Activated T-helper 17 cell treated with anti-CD3 and anti-CD28 coated beads, Interleukin-2, amount 50 U/mL, for 72 hours (primary cell): ENCODE measurements at regions not wholly inside any gene's neighbourhood (a gene's known extent, or its start where the extent isn't known, plus 50 kb on each side); places are given as distances from the start of the nearest gene placed in this dataset.

ENCODE experiments used
- ATAC-seq: fragments of 150-1000 bp; cut with Tn5 transposase; replicated peaks from 2 replicates; pipeline ENCODE4 v1.10.0; 2021; ENCODE audit warnings: mild to moderate bottlenecking, moderate library complexity
- H3K27ac Mint-ChIP-seq: one replicate; pipeline ENCODE4 v1.8.0; 2022; ENCODE audit warnings: mixed read lengths
- H3K27me3 Mint-ChIP-seq: one replicate; pipeline ENCODE4 v1.8.0; 2022; ENCODE audit warnings: mixed read lengths
- H3K36me3 Mint-ChIP-seq: one replicate; pipeline ENCODE4 v1.8.0; 2022; ENCODE audit warnings: low read depth, mild to moderate bottlenecking, mixed read lengths
- H3K4me1 Mint-ChIP-seq: one replicate; pipeline ENCODE4 v1.8.0; 2022; ENCODE audit warnings: mixed read lengths
- H3K4me3 Mint-ChIP-seq: one replicate; pipeline ENCODE4 v1.8.0; 2022; ENCODE audit warnings: mild to moderate bottlenecking, mixed read lengths
- H3K9me3 Mint-ChIP-seq: one replicate; pipeline ENCODE4 v1.8.0; 2022; ENCODE audit warnings: mixed read lengths

DNA sequence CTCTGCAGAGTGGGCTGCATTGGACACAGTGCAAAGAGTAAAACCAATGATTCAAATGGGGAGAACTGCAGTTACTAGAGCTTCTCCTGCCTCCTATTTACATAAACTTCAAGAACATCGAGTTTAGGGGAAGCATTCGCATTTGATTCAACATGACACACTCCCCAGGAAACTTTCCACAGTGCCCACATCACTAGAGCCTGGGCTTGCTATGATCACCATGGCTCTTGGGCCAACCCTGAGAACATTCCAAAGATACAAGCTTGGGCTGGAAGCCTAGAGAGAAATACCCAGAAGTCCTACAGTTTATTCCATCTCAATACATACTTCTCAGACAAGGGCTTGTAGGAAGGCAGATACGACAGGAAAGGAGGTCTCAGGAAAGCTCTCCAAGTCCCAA is 337.9 kb downstream of the CD83 start:
- H3K4me3 Mint-ChIP-seq, result peak overlapping the region; percentile 43
- H3K27me3 Mint-ChIP-seq, result no peaks in the 10 kb centered on the region

GRCh38 chr6:14455876-14456648 is 338.5 kb downstream of the CD83 start:
- peaks cover 29% of the 10 kb centered on the region for H3K4me1 Mint-ChIP-seq
- H3K27ac Mint-ChIP-seq, result peak overlapping the region; percentile 78
- no peak overlapping the region for H3K4me3 Mint-ChIP-seq
- no peaks in the 10 kb centered on the region for H3K36me3 Mint-ChIP-seq
- no peak for ATAC-seq
- no peaks in the 10 kb centered on the region for H3K9me3 Mint-ChIP-seq
- no peaks in the 10 kb centered on the region for H3K27me3 Mint-ChIP-seq

More for the DNA sequence above, 337.9 kb downstream of the CD83 start:
- Mint-ChIP-seq H3K36me3 (no peaks in the 10 kb centered on the region), H3K4me1 (peaks cover 29% of the 10 kb centered on the region), H3K27ac (peak overlapping the region; percentile 78), H3K9me3 (no peaks in the 10 kb centered on the region)
- ATAC-seq, result no peak

- Mint-ChIP-seq H3K9me3 (no peaks in the 10 kb centered on the region), H3K4me3 (no peak overlapping the region), H3K27me3 (no peaks in the 10 kb centered on the region), H3K36me3 (no peaks in the 10 kb centered on the region), H3K27ac (no peak overlapping the region), H3K4me1 (peaks cover 29% of the 10 kb centered on the region)
- ATAC-seq, result no peak
Observed at GRCh38 chr6:14456941-14457340, 339.4 kb downstream of the CD83 start.

DNA sequence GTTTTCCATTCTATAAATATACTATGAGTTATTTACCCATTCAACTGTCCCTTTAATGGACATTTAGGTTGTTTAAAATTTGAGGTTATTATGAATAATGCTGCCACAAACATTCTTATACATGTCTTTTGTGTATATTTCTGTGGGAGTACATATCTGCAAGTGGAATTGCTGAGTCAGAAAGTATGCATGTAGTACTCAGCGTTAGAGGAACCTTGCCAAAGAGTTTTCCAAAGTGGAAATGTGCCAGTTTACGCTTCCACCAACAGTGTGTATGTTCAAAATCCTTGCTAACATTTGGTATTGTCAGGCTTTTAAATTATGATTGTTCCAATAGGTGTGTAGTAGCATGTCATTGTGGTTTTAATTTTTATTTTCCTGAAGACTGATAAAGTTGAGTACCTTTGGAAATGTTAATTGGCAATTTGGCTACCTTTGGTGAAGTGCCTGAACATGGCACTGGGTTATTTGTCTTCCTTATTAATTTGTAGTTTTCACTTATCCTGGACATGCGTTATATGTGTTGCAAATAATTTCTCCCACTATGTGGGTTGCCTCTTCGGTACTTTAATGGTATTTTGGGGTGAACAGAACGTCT is 341.2 kb downstream of the CD83 start:
- Mint-ChIP-seq H3K36me3 (no peaks in the 10 kb centered on the region), H3K27me3 (no peaks in the 10 kb centered on the region), H3K4me1 (peaks cover 18% of the 10 kb centered on the region), H3K4me3 (no peak overlapping the region), H3K9me3 (no peaks in the 10 kb centered on the region), H3K27ac (no peak overlapping the region)
- ATAC-seq, result no peak

- Mint-ChIP-seq H3K27me3 (no peaks in the 10 kb centered on the region), H3K36me3 (no peaks in the 10 kb centered on the region), H3K27ac (no peak overlapping the region), H3K4me1 (peaks cover 16% of the 10 kb centered on the region), H3K4me3 (no peak overlapping the region), H3K9me3 (no peaks in the 10 kb centered on the region)
- ATAC-seq, result no peak
Observed at GRCh38 chr6:14459315-14459714, 341.7 kb downstream of the CD83 start.

- no peaks in the 10 kb centered on the region for H3K9me3 Mint-ChIP-seq
- H3K27ac Mint-ChIP-seq, result no peak overlapping the region
- no peaks in the 10 kb centered on the region for H3K27me3 Mint-ChIP-seq
- no peak overlapping the region for H3K4me3 Mint-ChIP-seq
- no peak for ATAC-seq
- H3K36me3 Mint-ChIP-seq, result no peaks in the 10 kb centered on the region
- H3K4me1 Mint-ChIP-seq, result peaks cover 3% of the 10 kb centered on the region
Observed at GRCh38 chr6:14460556-14460955, 343.0 kb downstream of the CD83 start.

DNA sequence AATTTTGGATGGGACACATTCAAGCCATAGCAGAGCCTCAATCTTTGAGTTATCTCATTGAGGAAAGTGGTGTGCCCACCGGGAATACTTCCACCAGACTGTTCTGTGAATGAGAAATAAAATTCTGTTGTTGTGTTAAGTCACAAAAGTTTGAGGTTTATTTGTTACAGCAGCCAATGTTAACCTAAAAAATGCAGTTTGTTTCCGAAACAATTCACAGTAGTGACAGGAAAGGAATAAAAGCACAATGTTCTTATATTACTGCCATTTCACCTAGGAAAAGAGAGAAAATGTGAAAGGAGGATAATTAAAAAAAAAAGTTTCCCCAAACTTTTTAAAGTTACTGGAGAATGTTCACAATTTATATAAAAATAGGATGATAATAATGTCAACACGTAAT is 344.6 kb downstream of the CD83 start:
- Mint-ChIP-seq H3K4me1 (no peaks in the 10 kb centered on the region), H3K4me3 (no peak overlapping the region), H3K36me3 (no peaks in the 10 kb centered on the region), H3K9me3 (no peaks in the 10 kb centered on the region), H3K27me3 (no peaks in the 10 kb centered on the region), H3K27ac (no peak overlapping the region)
- no peak for ATAC-seq

- Mint-ChIP-seq H3K4me1 (no peaks in the 10 kb centered on the region), H3K27ac (no peak overlapping the region), H3K36me3 (no peaks in the 10 kb centered on the region), H3K4me3 (no peak overlapping the region), H3K9me3 (peaks cover under 1% of the 10 kb centered on the region), H3K27me3 (no peaks in the 10 kb centered on the region)
- no peak for ATAC-seq
Observed at GRCh38 chr6:14462566-14462965, 345.0 kb downstream of the CD83 start.

- no peaks in the 10 kb centered on the region for H3K36me3 Mint-ChIP-seq
- ATAC-seq, result no peak
- peaks cover 5% of the 10 kb centered on the region for H3K9me3 Mint-ChIP-seq
- no peak overlapping the region for H3K4me3 Mint-ChIP-seq
- no peaks in the 10 kb centered on the region for H3K27me3 Mint-ChIP-seq
- no peak overlapping the region for H3K27ac Mint-ChIP-seq
- no peaks in the 10 kb centered on the region for H3K4me1 Mint-ChIP-seq
Observed at GRCh38 chr6:14463110-14463509, 345.5 kb downstream of the CD83 start.

DNA sequence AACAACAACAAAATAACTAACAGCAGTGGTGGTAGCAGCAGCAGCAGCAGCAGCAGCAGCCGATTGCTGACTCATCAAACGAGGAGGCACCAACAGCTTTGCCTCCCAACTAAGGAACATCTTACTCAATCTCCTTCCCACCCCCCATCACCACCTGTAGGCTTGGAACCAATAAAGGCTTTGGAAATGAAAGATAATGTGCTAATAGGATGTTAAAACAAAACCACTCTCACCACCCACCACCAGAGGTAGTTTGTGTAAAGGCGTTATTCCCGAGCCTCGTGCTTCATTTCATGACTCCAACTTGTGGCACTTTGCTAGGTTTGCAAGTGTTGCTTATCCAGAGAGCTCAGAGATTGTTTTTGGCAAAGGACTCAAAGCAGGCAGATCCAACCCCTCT is 346.5 kb downstream of the CD83 start:
- H3K27ac Mint-ChIP-seq, result no peak overlapping the region
- peaks cover 8% of the 10 kb centered on the region for H3K9me3 Mint-ChIP-seq
- no peak for ATAC-seq
- H3K27me3 Mint-ChIP-seq, result no peaks in the 10 kb centered on the region
- H3K4me3 Mint-ChIP-seq, result no peak overlapping the region
- no peaks in the 10 kb centered on the region for H3K36me3 Mint-ChIP-seq
- no peaks in the 10 kb centered on the region for H3K4me1 Mint-ChIP-seq

GRCh38 chr6:14464716-14465115 is 347.1 kb downstream of the CD83 start:
- Mint-ChIP-seq H3K9me3 (peaks cover 13% of the 10 kb centered on the region), H3K4me1 (no peaks in the 10 kb centered on the region), H3K4me3 (no peak overlapping the region), H3K27me3 (no peaks in the 10 kb centered on the region), H3K27ac (no peak overlapping the region), H3K36me3 (no peaks in the 10 kb centered on the region)
- ATAC-seq, result no peak

GRCh38 chr6:14466278-14466677 is 348.7 kb downstream of the CD83 start:
- H3K36me3 Mint-ChIP-seq, result no peaks in the 10 kb centered on the region
- H3K27me3 Mint-ChIP-seq, result no peaks in the 10 kb centered on the region
- no peak for ATAC-seq
- peaks cover 13% of the 10 kb centered on the region for H3K9me3 Mint-ChIP-seq
- no peak overlapping the region for H3K4me3 Mint-ChIP-seq
- no peak overlapping the region for H3K27ac Mint-ChIP-seq
- no peaks in the 10 kb centered on the region for H3K4me1 Mint-ChIP-seq

GRCh38 chr6:14467591-14467990 is 350.0 kb downstream of the CD83 start:
- Mint-ChIP-seq H3K4me3 (no peak overlapping the region), H3K4me1 (no peaks in the 10 kb centered on the region), H3K27me3 (no peaks in the 10 kb centered on the region), H3K9me3 (peaks cover 13% of the 10 kb centered on the region), H3K27ac (no peak overlapping the region), H3K36me3 (no peaks in the 10 kb centered on the region)
- ATAC-seq, result no peak

- no peak overlapping the region for H3K4me3 Mint-ChIP-seq
- H3K4me1 Mint-ChIP-seq, result no peaks in the 10 kb centered on the region
- no peak overlapping the region for H3K27ac Mint-ChIP-seq
- H3K9me3 Mint-ChIP-seq, result peaks cover 13% of the 10 kb centered on the region
- H3K36me3 Mint-ChIP-seq, result no peaks in the 10 kb centered on the region
- no peaks in the 10 kb centered on the region for H3K27me3 Mint-ChIP-seq
- no peak for ATAC-seq
Observed at GRCh38 chr6:14468647-14469321, 351.2 kb downstream of the CD83 start.

DNA sequence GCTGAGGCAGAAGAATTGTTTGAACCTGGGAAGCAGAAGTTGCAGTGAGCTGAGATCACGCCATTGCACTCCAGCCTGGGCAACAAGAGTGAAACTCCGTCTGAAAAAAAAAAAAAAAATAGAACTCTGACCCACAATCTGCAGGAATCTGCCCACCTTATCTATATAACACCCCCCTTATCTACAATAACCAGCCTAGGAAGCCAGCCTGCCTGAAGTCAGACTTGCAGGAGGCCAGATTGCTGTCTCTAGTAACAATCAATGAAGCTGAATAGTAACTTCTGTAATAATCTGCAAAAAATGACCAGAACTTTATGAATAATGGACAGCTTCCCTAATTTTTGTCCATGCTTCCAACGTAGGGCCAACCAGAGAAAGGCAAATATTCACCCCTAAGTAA is 352.5 kb downstream of the CD83 start:
- Mint-ChIP-seq H3K4me3 (no peak overlapping the region), H3K9me3 (peaks cover 13% of the 10 kb centered on the region), H3K27ac (no peak overlapping the region), H3K36me3 (no peaks in the 10 kb centered on the region), H3K4me1 (no peaks in the 10 kb centered on the region), H3K27me3 (no peaks in the 10 kb centered on the region)
- ATAC-seq, result no peak
